ENCODE measurements at regions not wholly inside any gene's neighbourhood (a gene's known extent, or its start where the extent isn't known, plus 50 kb on each side); places are given as distances from the start of the nearest gene placed in this dataset.

GRCh38 chr3:115217678-115218451, 70.8 kb upstream of the ZBTB20 start:
- Histone ChIP-seq H3K27me3 (ENCODE audit: insufficient read depth, low read depth, severe bottlenecking) (no peaks in the 10 kb centered on the region), H3K36me3 (no peaks in the 10 kb centered on the region), H3K4me3 (ENCODE audit: low read depth, low read length) (no peak overlapping the region), H3K27ac (no peak overlapping the region), H3K9me3 (ENCODE audit: severe bottlenecking) (no peaks in the 10 kb centered on the region)
- peak; percentile 40 for DNase-seq
- TF ChIP-seq CTCF (IDR thresholded peaks at IDR 0.05; ENCODE audit: low read depth, low read length): peak; percentile 50

- Histone ChIP-seq H3K4me3 (ENCODE audit: low read depth, low read length) (no peak overlapping the region), H3K9me3 (ENCODE audit: severe bottlenecking) (no peaks in the 10 kb centered on the region), H3K27me3 (ENCODE audit: insufficient read depth, low read depth, severe bottlenecking) (no peaks in the 10 kb centered on the region), H3K36me3 (no peaks in the 10 kb centered on the region), H3K27ac (no peak overlapping the region)
- no peak for TF ChIP-seq CTCF (IDR thresholded peaks at IDR 0.05; ENCODE audit: low read depth, low read length)
- no peak for DNase-seq
Observed at GRCh38 chr3:115218859-115219258, 71.8 kb upstream of the ZBTB20 start.

GRCh38 chr3:115224687-115225086, 77.6 kb upstream of the ZBTB20 start:
- H3K9me3 ChIP-seq (ENCODE audit: severe bottlenecking): no peaks in the 10 kb centered on the region

GRCh38 chr3:115226844-115227445, 79.9 kb upstream of the ZBTB20 start:
- H3K9me3 ChIP-seq (ENCODE audit: severe bottlenecking): no peaks in the 10 kb centered on the region
- no peak overlapping the region for H3K4me3 ChIP-seq (ENCODE audit: low read depth, low read length)
- H3K27me3 ChIP-seq (ENCODE audit: insufficient read depth, low read depth, severe bottlenecking): no peaks in the 10 kb centered on the region
- no peak overlapping the region for H3K27ac ChIP-seq
- TF ChIP-seq CTCF (IDR thresholded peaks at IDR 0.05; ENCODE audit: low read depth, low read length): no peak
- no peaks in the 10 kb centered on the region for H3K36me3 ChIP-seq
- DNase-seq: no peak

More at GRCh38 chr3:115224687-115225086, 77.6 kb upstream of the ZBTB20 start:
- H3K27ac ChIP-seq: no peak overlapping the region
- H3K4me3 ChIP-seq (ENCODE audit: low read depth, low read length): no peak overlapping the region
- no peak for TF ChIP-seq CTCF (IDR thresholded peaks at IDR 0.05; ENCODE audit: low read depth, low read length)
- no peaks in the 10 kb centered on the region for H3K27me3 ChIP-seq (ENCODE audit: insufficient read depth, low read depth, severe bottlenecking)
- no peak for DNase-seq
- H3K36me3 ChIP-seq: no peaks in the 10 kb centered on the region

GRCh38 chr3:115227461-115227860, 80.4 kb upstream of the ZBTB20 start:
- H3K27me3 ChIP-seq (ENCODE audit: insufficient read depth, low read depth, severe bottlenecking): no peaks in the 10 kb centered on the region
- H3K27ac ChIP-seq: no peak overlapping the region
- no peak for TF ChIP-seq CTCF (IDR thresholded peaks at IDR 0.05; ENCODE audit: low read depth, low read length)
- no peaks in the 10 kb centered on the region for H3K9me3 ChIP-seq (ENCODE audit: severe bottlenecking)
- H3K36me3 ChIP-seq: no peaks in the 10 kb centered on the region
- H3K4me3 ChIP-seq (ENCODE audit: low read depth, low read length): no peak overlapping the region
- DNase-seq: no peak
